Activated CD4-positive, CD25-positive, alpha-beta regulatory T cell treated with anti-CD3 and anti-CD28 coated beads, Interleukin-2, amount 50 U/mL, for 24 hours (primary cell): ENCODE measurements at regions not wholly inside any gene's neighbourhood (a gene's known extent, or its start where the extent isn't known, plus 50 kb on each side); places are given as distances from the start of the nearest gene placed in this dataset.

ENCODE experiments used
- ATAC-seq, 2 donors: fragments of 150-1000 bp; cut with Tn5 transposase; one replicate each; pipeline ENCODE4 v1.10.0; 2021; ENCODE audit warnings: mild to moderate bottlenecking in 1 of 2, moderate library complexity in 1 of 2

DNA sequence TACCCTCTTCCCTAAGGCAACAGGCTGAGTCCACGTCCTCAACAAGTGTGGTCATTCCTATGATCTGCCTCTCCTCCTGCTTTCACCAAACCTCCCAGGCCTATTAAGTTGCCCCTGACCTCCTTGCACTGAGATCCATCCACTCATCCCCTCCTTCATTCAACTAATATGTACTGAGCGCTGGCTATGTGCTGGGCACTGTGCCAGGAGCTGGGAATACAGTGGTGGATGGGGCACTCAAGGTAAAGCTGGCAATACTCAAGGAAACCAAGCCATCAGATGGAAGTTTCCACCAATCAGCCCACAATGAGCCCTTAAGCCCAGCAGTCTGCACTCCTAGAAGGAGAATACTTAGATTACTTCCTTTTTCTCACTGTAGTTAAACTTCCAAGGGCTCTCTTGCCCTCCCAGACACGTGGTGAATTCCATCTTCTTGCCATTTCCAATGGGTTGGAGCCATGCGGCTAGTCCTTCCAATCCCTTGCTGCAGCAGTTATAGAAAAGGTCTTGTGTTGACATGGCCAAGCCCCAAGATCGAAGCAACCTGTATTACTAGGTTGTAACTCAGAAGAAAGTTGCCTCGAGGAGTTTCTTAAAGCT is 279.9 kb upstream of the RUNX1 start:
- no peak for ATAC-seq

DNA sequence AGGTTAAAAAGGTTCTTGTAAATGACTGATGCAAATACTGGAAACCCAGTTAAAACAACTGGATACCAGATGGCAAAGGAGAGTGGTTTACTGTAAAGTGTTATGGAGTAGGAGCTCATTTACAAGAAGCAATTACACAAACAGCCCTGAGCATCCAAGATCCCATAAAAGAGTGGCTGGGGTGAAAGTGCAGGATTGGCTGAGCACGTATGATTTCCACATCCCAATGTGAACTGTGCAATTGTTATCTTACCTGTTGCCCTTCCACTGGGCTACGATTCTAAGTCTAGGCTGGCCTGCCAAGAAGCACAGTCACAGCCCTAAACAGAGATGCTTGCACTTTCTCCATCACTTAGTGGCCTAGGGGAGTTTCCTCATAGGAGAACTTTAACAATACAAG is 277.6 kb upstream of the RUNX1 start:
- no peak for ATAC-seq

DNA sequence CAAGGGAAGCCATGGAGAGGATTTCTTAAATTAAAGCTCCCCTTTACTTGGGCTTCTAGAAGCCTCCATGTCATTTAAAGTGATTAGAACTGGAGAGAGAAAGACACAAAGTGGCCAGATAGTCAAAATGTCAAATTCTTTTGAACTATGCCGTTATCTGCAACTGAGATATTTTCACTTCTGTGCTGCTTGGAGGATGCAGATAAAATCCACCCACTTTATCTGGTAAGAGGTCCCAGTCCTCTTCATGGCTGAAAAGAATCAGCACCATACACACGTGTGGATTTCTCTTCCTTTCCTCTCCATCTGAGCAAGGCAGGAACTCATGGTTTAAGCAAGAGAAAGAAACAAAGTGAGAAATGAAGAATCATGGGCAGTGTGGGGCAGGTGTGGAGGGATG is 276.9 kb upstream of the RUNX1 start:
- no peak for ATAC-seq

DNA sequence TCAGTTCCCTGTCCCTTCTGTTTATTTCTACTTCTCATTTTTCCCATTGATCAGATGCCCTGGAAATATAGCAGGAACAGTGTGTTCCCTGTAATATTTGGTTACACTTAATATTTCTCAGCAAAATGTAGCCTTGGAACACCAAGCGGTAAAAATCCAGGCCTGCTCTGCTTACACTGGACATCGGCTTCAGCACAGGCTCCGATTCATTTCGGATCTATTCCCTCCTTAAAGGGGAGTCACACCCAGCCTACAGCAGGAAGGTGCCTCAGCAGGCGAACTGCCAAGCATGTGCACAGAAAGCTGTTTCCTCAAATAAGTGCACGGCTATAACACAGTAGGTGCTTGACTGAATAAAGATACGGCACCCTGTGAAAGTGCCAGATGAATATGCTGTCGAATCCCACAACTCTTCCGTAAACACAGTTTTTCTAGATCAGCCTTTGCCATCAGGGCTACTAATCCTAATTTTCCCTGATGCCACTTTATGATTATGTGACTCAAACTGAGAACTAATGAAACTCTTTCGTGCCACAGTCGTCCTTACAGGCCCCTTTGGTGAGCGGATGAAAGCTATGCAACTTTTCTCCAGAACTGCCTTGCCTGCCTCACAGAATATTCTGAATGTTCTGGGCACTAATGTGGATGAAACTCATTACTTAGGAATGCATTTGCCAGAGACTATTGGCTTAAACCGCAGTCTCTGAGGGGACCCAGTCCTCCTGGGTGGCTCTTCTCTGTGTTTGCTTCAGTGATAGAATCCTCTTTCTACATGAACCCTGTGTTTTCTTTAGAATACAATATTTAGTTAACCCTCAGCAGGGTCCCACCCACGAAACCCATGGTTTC is 275.5 kb upstream of the RUNX1 start:
- ATAC-seq: no peak

DNA sequence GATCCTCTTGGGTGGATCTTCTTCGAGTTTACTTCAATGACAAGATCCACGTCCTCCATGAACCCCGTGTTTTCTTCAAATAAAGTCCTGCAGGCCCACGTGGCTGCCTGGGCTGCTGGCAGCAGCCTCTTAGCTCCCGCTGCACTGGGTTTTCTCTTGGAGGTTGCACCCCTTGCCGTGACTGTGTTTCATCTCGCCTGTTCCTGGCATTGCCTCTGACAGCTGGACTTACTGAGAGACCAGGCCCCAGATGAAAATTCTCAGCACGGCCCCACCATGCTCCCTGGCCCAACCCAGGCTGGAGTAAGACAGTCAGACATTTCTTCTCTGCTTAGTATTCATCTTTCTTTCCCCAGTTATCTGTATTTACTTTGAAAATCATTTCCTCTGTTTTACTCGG is 274.8 kb upstream of the RUNX1 start:
- no peak for ATAC-seq

DNA sequence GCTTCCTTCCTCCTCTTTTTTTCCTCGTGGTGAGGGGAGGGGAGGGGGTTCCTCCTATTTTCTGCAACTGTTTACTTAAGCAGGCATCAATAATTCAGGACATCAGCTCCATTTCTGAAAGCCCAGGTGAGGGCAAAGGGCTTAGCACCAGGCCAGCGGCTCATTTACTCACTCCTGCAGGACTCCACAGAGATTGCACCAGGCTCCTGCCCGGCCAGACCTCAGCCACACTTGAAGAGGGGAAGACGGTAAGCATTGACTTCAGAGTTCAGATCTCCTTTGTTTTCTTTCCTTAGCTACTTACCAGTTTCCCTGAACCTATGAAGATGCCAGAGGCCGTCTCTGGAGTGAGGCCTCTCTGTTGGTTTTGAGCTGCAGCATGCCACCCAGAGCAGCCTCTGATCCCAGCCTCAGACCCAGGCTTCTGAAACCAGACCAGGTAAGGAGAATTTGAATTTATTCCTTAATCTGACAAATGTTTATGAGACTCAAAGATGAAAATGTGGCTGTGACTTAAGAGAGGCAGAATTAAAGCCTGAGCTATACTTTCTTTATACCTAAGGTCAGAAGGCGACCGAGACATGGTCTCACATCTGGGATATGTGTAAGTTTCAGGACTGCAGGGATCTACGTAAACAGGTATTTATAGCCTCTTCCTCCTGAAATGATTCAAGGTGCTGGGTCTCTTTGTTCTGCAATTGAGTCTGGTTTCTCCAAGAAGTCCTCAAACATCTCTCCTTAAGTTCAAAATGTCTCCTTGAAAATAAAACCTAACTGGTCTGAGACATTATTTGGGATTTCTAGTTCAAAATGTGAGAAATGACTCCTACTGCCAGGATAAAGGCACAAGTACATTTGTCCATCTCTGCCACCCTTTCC is 272.5 kb upstream of the RUNX1 start:
- ATAC-seq: no peak

DNA sequence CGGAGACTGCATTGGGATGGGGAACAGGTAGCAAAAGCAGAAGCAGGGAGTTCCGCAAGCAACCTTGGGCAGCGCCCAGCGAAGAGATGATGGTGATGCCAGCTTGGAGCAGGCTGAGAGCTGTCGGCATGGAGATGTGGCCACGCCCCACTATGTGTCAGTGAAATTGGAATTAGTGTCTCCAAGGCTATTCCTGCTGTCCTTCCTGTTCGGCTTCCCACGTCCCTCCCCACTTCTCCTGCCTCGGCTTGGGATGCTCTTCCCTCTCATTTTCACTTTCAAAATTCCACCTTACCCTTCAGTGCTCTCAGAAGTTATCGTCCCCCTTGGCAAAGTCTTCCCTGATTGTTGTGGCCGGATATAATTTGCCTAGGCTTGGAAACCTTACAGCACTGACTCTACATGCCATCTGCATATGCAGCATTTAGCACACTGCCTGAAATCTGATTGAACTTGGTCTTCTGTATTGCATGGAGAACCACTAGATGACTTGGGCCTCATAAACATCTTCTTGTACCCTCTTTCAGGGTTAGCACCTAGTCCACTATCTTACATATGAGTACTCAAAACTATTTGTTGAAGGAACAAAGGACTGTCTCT is 270.7 kb upstream of the RUNX1 start:
- ATAC-seq: no peak

DNA sequence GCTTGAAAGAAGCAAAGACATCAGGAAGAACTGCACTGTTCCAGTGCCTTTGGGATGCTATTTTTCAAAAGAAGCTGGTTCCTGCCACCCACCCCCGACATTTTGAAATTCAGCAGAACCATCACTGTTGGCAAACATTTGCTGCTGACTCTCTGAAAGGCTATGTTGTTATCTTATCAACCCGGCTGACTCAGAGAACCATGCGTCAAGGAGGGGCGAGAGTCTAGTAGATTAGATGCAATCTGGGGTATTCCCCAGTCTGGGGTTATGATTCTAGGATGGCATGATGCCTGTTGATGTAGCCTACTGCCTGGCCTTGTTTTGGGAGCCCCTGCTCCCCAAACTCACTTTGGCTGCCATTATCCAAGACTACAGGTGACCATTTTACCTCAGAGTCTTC is 267.8 kb upstream of the RUNX1 start:
- peak; percentile 68 to 74 for ATAC-seq

DNA sequence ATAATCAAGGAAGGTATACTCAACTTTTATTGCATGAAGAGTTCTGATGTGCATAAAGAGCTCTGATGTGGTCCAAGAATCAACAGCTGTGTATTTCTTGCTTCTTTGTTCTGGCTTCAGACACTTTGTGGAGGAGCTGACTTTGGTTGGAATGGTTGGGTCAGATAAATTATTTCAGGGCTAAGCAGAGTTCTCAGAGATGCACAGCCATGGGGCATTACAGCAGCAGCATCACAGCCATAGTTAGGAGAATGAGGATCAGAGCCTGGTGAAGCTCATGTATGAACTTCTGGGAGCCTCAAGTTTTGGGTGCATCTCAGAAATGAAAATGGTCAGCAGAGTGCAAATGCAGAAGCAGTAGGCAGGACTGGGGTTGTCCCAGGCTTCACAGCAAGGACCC is 267.4 kb upstream of the RUNX1 start:
- ATAC-seq: no peak

DNA sequence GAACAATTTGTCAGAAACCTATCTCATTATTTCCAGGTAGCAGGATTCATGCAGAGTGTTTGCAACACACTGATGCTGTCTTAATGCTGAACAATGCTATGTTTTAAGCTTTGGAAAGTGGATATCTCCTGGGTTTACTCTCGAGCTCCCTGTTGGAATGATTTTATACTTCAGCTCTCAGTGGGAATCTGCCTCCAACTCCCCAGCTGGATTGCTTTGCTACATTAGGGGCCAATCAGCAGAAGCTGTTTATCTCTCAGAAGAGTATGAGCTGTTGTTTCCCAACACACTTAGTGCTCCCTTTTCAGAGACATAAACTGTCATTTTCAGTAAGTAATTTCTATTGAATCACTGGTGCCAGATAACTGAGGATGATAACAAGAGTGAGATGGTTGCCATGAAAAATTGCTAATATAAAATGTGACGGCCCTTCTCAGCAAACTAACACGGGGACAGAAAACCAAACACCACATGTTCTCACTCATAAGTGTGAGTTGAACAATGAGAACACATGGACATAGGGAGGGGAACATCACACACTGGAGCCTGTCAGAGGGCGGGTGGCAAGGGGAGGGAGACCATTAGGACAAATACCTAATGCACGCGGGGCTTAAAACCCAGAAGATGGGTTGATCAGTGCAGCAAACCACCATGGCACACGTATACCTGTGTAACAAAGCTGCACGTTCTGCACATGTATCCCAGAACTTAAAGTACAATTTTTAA is 265.9 kb upstream of the RUNX1 start:
- ATAC-seq: no peak

DNA sequence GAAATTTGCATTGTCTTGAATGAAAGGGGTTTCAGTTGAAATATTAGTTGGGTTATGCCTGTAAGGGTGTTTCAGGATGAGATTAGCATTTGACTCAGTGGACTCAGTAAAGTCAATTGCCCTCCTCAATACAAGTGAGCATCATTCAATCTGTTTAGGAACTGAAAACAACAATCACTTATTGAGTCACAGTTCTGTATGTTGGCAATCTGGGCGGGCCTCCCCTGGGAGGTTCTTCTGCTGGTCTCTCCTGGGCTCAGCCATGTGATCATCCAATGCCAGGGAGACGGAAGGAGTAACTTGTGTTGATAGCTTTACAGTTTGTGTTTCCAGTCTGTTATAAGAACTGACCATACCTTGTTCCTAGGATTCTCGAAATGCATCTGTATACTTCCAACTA is 262.9 kb upstream of the RUNX1 start:
- ATAC-seq: peak in 1 of 2 donors; percentile 13

DNA sequence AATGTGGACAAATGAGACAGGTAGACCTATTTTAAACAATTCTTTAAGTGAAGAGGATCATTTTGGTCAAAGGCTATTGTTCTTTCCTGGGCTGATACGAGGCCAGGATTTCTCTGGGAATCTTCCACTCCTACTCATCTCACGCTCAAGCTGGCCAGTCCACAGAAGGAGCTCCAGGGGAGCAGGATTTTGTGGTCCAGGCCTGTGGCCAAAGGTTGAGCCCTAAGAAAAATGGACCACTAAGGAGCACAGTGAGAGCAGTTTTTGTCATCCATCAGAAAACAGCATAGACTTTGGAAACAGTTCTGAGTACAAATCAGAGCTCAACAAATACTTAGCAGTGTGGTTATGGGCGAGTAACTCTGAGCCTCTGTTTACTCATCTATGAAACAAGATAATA is 260.2 kb upstream of the RUNX1 start:
- ATAC-seq: no peak

DNA sequence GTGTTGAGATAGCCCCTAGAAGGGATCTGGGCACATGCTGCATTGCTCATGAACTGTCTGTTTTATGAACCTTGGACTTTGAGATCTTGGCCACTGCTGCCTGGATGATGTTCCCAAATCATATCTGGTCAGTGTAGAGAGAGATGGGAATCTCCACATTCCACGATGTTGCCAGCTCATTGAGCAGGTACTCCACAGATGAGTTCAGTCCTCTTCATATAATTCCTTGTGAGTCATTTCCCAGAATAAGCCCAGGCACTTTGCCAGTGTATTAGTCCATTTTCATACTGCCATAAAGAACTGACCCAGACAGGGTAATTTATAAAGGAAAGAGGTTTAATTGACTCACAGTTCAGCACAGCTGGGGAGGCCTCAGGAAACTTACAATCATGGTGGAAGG is 254.0 kb upstream of the RUNX1 start:
- ATAC-seq: no peak

DNA sequence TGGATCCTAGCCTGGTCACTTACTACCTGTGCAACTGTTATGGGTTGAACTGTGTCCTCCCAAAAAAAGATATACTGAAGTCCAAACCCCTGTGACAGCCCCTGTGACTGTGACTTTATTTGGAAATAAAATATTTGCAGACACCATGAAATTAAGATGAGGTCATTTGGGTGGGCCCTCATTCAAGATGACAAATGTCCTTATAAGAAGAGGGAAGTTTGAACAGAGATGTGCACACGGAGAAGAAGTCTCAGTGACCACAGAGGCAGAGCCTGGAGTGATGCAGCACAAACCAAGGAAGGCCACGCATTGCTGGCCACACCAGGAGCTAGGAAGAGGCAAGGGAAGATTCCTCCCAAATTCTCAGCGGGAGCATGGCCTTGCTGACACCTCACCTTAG is 249.7 kb upstream of the RUNX1 start:
- no peak for ATAC-seq

DNA sequence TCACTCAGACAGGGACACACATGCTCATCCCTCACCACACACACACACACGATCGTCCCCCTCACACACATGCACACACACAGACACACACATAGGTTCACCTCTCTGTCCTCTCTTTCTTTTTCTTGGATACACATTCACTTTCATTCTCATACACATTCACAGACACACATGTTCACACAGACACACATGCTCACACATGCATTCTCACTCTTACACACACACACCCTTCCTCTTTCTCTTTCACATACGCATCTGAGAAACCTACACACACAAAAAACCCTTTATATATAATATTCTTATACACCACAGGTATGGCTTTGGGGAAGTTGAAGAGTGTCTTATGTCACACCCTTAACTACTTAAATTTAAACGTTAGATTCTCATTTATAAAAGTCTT is 248.6 kb upstream of the RUNX1 start:
- ATAC-seq: peak in 1 of 2 donors; percentile 43

DNA sequence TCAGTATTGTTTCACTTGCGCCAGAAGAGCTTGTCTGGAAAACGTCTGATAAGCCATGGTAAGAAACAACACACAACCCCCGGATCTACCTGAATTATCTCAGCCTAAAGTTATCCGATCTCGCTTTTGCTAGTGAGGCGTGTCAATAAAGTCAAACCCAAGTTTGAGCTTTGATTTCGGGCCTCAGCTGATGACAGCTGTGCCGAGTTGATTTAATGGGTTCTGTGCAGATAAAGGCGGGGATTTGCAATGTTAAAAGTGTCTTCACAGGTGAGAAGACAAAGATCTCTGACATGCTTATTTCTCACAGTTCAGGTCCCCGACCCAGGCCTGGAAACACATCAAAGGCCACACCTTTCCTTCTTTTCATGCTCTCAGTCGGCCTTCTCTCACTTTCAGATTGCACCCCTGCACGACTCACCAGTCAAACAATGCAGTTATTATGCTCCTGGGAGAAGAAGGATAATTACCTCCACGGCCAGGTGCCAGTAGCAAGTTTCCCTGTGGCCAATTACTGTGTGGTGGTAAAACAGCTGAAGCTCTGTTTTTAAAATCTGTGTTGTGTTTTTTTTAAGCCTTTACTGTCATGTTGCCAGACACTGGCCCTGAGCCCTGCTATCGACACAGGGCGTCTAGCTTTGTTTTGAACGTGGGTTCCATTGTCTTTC is 245.3 kb upstream of the RUNX1 start:
- no peak for ATAC-seq

DNA sequence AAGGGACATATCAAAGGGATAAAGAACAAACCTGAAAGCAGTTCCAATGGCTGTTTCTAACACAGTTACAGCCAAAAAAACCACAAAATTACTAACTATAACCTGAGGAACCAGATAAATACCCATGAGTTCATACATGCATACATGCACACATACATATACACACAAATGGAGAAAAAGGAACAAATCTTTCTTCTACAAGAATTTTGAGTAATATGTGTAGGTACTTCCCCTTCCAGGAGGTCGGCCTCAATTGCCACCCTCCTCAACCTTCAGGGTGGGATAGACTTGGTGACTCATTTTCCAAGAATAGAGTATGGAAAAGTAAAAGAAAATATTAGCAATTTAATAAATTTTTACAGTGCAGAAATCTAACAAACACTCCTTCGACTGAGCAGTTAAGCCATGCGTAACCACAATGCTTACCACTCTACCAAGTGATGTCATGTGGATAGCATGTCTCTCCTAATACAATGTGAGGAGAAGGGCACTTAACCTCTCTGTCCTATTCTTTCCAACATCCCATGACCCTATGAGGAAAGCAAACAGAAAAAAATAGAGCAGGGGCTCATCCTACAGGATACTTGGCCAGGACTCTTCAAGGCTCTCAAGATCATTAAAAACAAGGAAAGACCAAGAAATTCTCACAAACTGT is 243.0 kb upstream of the RUNX1 start:
- ATAC-seq: no peak

DNA sequence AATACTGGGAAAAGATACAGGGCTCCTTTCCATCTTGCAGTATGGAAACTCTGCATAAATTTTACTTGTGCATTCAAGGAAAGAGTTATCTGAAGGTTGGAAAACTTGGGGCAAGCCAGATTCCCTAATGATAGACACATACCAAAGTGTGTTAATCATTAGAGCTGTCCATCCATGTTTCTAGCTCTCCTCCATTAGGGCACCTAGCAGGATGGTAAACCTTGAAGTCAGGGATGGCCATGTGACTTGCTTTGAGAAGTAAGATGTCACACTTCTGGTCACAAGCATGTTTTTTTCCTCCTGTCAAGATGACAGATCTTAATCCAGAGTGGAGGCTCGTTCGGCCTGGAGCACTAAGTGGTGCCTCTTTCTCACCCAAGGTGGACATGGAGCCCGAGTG is 241.9 kb upstream of the RUNX1 start:
- no peak for ATAC-seq

DNA sequence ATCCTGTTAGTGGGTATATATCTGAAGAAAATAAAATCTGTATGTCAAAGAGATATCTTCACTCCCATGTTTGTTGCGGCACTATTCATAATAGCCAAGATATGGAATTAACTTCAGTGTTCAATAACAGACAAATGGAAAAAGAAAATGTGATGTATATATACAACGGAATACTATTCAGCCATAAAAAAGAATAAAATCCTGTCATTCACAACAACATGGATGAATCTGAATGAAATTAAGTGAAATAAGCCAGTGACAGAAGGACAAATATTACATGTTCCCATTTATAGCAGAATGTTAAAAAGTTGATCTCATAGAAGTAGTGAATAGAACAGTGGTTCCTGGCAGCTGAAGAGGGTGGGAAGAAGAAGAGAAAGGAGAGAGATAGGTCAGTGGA is 239.1 kb upstream of the RUNX1 start:
- ATAC-seq: no peak

DNA sequence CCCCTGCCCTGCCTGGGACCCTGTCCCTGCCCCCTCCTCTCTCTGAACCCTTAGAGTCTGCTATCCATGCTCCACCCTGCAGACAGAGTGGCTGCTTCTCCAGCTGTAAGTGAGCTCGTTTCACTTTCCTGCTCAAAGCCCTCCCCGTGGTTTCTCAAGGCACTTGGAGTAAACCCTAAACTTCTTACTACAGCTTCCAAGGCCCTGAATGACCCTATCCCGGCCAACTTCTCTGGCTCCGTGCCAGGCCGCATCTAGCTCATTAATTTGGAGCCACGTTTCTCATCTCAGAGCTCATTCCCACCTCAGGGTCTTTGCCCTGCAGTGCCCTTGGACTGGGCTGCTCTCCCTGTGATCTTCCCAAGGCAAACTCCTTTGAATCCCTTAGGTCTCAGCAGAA is 235.1 kb upstream of the RUNX1 start:
- ATAC-seq: no peak

DNA sequence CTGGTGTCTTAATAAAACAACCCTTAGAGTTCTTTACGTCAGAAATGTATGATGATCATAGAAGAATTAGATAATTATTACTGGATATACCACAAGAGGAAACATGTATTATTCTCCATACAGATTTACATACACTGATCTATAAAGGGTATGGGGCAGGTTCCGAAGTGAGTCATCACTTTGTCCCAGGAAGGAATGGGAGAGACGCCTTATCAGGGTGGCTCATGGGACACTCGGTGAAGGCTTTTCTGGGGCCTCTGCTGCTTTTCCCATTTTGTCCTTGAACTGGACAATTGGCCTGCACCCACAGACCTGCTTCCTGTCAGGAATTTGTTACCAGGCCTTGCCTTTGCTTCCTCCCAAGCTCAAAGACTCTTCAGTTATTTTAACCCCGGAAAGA is 233.8 kb upstream of the RUNX1 start:
- ATAC-seq: no peak
